OCI-LY7 (cell line): ENCODE measurements at regions not wholly inside any gene's neighbourhood (a gene's known extent, or its start where the extent isn't known, plus 50 kb on each side); places are given as distances from the start of the nearest gene placed in this dataset.

Experiments
- EZH2phosphoT487 ChIP-seq: fragments of 200-600 bp; sonication (generic); IDR thresholded peaks from 2 replicates; pipeline ENCODE4 v1.6.1; 2018; ENCODE audit warnings: low read depth, borderline replicate concordance, mild to moderate bottlenecking, mixed run types, antibody characterized with exemption, low read length, moderate library complexity, mixed read lengths
- TF ChIP-seq, protein P1 (sequence below): fragments of 200-600 bp; sonication (generic); conservative IDR thresholded peaks from 2 replicates; pipeline ENCODE4 v1.5.1; 2014; ENCODE audit warnings: mild to moderate bottlenecking, antibody characterized with exemption, low read length, moderate library complexity, mixed read lengths

DNA sequence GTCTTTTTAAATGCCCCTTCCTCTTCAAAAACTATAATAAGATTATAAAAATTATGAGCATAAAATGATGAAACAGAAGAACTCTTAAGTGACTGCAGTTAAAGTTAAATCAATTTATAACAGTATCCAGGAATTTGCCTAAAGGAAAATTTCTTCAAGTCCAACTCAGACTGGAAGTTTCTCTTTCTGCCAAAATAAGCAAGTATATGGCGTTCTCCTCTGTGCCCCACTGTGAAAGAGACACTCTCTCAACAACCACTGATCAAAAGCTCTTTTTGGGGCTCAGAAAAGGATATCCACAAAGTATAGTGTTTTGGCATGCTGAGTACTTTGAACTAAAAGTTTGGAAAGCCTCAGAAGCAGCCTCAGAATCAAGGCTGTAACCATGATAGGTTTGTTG, 139.9 kb downstream of the SKIDA1 start:
- TF ChIP-seq EZH2phosphoT487 = no peak
- TF ChIP-seq, protein P1, sequence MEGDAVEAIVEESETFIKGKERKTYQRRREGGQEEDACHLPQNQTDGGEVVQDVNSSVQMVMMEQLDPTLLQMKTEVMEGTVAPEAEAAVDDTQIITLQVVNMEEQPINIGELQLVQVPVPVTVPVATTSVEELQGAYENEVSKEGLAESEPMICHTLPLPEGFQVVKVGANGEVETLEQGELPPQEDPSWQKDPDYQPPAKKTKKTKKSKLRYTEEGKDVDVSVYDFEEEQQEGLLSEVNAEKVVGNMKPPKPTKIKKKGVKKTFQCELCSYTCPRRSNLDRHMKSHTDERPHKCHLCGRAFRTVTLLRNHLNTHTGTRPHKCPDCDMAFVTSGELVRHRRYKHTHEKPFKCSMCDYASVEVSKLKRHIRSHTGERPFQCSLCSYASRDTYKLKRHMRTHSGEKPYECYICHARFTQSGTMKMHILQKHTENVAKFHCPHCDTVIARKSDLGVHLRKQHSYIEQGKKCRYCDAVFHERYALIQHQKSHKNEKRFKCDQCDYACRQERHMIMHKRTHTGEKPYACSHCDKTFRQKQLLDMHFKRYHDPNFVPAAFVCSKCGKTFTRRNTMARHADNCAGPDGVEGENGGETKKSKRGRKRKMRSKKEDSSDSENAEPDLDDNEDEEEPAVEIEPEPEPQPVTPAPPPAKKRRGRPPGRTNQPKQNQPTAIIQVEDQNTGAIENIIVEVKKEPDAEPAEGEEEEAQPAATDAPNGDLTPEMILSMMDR = no peak
